SK-N-MC (cell line): ENCODE measurements at regions not wholly inside any gene's neighbourhood (a gene's known extent, or its start where the extent isn't known, plus 50 kb on each side); places are given as distances from the start of the nearest gene placed in this dataset.

Experiments
- DNase-seq: peaks from one replicate; pipeline ENCODE4 v3.0.0-alpha.2; 2011; ENCODE audit warnings: low read depth, low spot score
- H3K27ac ChIP-seq: fragments of 200-600 bp; sonication (generic); 2 replicates; pipeline ENCODE4 v1.5.1; 2016; ENCODE audit warnings: mixed run types
- H3K36me3 ChIP-seq: fragments of 200-600 bp; sonication (generic); 2 replicates; pipeline ENCODE4 v1.6.1; 2017; ENCODE audit warnings: antibody characterized with exemption, low read length, mixed read lengths; ENCODE audit not compliant: insufficient read depth
- H3K4me3 ChIP-seq: fragments of 200-600 bp; sonication (generic); 2 replicates; pipeline ENCODE4 v1.5.1; 2016
- H3K9ac ChIP-seq: fragments of 200-600 bp; sonication (generic); 2 replicates; pipeline ENCODE4 v1.8.0; 2017; ENCODE audit warnings: mixed run types, mixed read lengths; ENCODE audit not compliant: insufficient read length
- H3K9me3 ChIP-seq: fragments of 200-600 bp; sonication (generic); 2 replicates; pipeline ENCODE4 v1.6.1; 2017; ENCODE audit warnings: low read depth, mild to moderate bottlenecking, antibody characterized with exemption, low read length, moderate library complexity, mixed read lengths
- EZH2 ChIP-seq: fragments of 200-600 bp; sonication (generic); IDR thresholded peaks from one replicate; pipeline ENCODE4 v1.6.1; 2017; ENCODE audit warnings: antibody characterized with exemption
- FOXP2 ChIP-seq: optimal IDR thresholded peaks from 2 replicates; pipeline ENCODE3; 2011; ENCODE audit warnings: mild to moderate bottlenecking, moderate library complexity; ENCODE audit not compliant: insufficient read depth; ENCODE audit errors: extremely low read length, control extremely low read depth
- POLR2AphosphoS5 ChIP-seq: IDR thresholded peaks from 2 replicates; pipeline ENCODE4 v1.6.1; 2012; ENCODE audit warnings: mild to moderate bottlenecking, low read depth, low read length, borderline replicate concordance

DNA sequence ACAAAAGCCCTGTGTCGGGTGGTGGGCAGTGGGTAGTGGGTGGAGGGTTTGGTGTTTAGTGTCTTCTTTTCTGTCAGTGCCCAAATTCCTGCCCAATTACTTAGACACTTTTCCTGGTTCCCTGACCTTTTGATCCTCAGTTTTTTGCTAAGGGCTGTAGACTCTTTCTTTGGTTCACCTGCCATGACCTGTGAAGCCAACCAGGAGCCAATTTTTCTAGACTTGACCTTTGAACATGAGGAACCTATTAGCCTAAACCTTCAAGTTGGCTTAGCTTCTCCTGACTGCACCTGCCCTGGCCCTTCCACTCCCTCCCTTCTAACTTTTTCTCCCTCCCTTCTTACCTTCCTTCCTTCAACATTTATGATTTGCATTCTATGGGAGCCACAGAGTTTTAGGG is 94.5 kb downstream of the MID1IP1 start:
- TF ChIP-seq FOXP2 (no peak), POLR2AphosphoS5 (no peak), EZH2 (no peak)
- Histone ChIP-seq H3K9ac (no peak overlapping the region), H3K27ac (no peak overlapping the region), H3K4me3 (no peak overlapping the region), H3K9me3 (no peaks in the 10 kb centered on the region), H3K36me3 (no peaks in the 10 kb centered on the region)
- no peak for DNase-seq

- DNase-seq = no peak
- H3K9me3 ChIP-seq = no peaks in the 10 kb centered on the region
- no peak overlapping the region for H3K27ac ChIP-seq
- H3K4me3 ChIP-seq = no peak overlapping the region
- H3K36me3 ChIP-seq = no peaks in the 10 kb centered on the region
- no peak for TF ChIP-seq POLR2AphosphoS5
- TF ChIP-seq FOXP2 = no peak
- TF ChIP-seq EZH2 = no peak
- H3K9ac ChIP-seq = no peak overlapping the region
These were observed 95.6 kb downstream of the MID1IP1 start for GRCh38 chrX:38896724-38897298.

GRCh38 chrX:38898261-38898660 is 97.0 kb downstream of the MID1IP1 start:
- Histone ChIP-seq H3K36me3 (no peaks in the 10 kb centered on the region), H3K27ac (no peak overlapping the region), H3K4me3 (no peak overlapping the region), H3K9me3 (no peaks in the 10 kb centered on the region), H3K9ac (no peak overlapping the region)
- TF ChIP-seq EZH2 (no peak), FOXP2 (no peak), POLR2AphosphoS5 (no peak)
- DNase-seq = no peak

GRCh38 chrX:38899650-38900049 is 98.4 kb downstream of the MID1IP1 start:
- Histone ChIP-seq H3K4me3 (no peak overlapping the region), H3K9me3 (no peaks in the 10 kb centered on the region), H3K36me3 (no peaks in the 10 kb centered on the region), H3K27ac (no peak overlapping the region), H3K9ac (no peak overlapping the region)
- DNase-seq = no peak
- TF ChIP-seq EZH2 (no peak), POLR2AphosphoS5 (no peak), FOXP2 (no peak)

DNA sequence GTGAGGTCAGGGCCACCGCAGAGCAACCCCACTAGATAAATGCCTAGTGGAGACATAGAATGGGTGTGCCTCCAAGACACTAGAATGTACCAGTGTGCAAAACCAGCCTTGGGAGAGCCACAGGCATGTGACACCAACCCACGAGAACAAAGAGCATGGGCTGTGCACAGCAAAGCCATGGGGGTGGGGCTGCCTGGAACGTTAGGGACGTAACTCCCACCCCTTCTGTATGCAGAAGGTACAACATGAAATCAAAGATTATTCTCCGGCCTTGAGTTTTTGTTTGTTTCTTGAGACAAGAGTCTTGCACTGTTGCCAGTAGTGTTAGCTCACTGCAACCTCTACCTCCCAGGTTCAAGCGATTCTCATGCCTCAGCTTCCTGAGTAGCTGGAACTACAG is 99.5 kb downstream of the MID1IP1 start:
- TF ChIP-seq EZH2 = no peak
- no peak for TF ChIP-seq FOXP2
- no peak for TF ChIP-seq POLR2AphosphoS5
- Histone ChIP-seq H3K36me3 (no peaks in the 10 kb centered on the region), H3K27ac (no peak overlapping the region), H3K9ac (no peak overlapping the region), H3K4me3 (no peak overlapping the region), H3K9me3 (no peaks in the 10 kb centered on the region)
- no peak for DNase-seq

- no peak overlapping the region for H3K9ac ChIP-seq
These were observed 101.8 kb downstream of the MID1IP1 start for GRCh38 chrX:38902972-38903492.

GRCh38 chrX:38916801-38917200 is 115.5 kb downstream of the MID1IP1 start:
- DNase-seq = no peak
- no peak overlapping the region for H3K4me3 ChIP-seq
- H3K36me3 ChIP-seq = no peaks in the 10 kb centered on the region
- no peak overlapping the region for H3K27ac ChIP-seq
- no peaks in the 10 kb centered on the region for H3K9me3 ChIP-seq
- H3K9ac ChIP-seq = no peak overlapping the region
- TF ChIP-seq EZH2 = no peak
- TF ChIP-seq POLR2AphosphoS5 = no peak
- TF ChIP-seq FOXP2 = no peak

More at GRCh38 chrX:38902972-38903492, 101.8 kb downstream of the MID1IP1 start:
- Histone ChIP-seq H3K9me3 (no peaks in the 10 kb centered on the region), H3K4me3 (no peak overlapping the region), H3K27ac (no peak overlapping the region), H3K36me3 (no peaks in the 10 kb centered on the region)
- TF ChIP-seq POLR2AphosphoS5 = no peak
- TF ChIP-seq FOXP2 = no peak
- no peak for TF ChIP-seq EZH2
- DNase-seq = no peak

- DNase-seq = no peak
- Histone ChIP-seq H3K9me3 (no peaks in the 10 kb centered on the region), H3K4me3 (no peak overlapping the region), H3K36me3 (no peaks in the 10 kb centered on the region), H3K27ac (no peak overlapping the region), H3K9ac (no peak overlapping the region)
- no peak for TF ChIP-seq FOXP2
- no peak for TF ChIP-seq EZH2
- no peak for TF ChIP-seq POLR2AphosphoS5
These were observed 116.7 kb downstream of the MID1IP1 start for GRCh38 chrX:38917954-38918353.

GRCh38 chrX:38919202-38919601 is 117.9 kb downstream of the MID1IP1 start:
- Histone ChIP-seq H3K9ac (no peak overlapping the region), H3K27ac (no peak overlapping the region), H3K36me3 (no peaks in the 10 kb centered on the region), H3K4me3 (no peak overlapping the region), H3K9me3 (no peaks in the 10 kb centered on the region)
- TF ChIP-seq FOXP2 (no peak), POLR2AphosphoS5 (no peak), EZH2 (no peak)
- DNase-seq = no peak
